ENCODE measurements at regions not wholly inside any gene's neighbourhood (a gene's known extent, or its start where the extent isn't known, plus 50 kb on each side); places are given as distances from the start of the nearest gene placed in this dataset.
"Not testable (repeated sequence)": the region's sequence is repeated elsewhere in the genome, so short reads cannot be mapped to it uniquely, and the experiment has no call there.

GRCh38 chr16:79887541-79888540, 287.3 kb upstream of the MAF start:
- Mint-ChIP-seq H3K27ac (ENCODE audit: low read depth) (no peak overlapping the region), H3K9me3 (no peaks in the 10 kb centered on the region), H3K36me3 (ENCODE audit: insufficient read depth) (no peaks in the 10 kb centered on the region), H3K27me3 (peaks cover 1% of the 10 kb centered on the region), H3K4me3 (no peak overlapping the region), H3K4me1 (no peaks in the 10 kb centered on the region)
- DNase-seq (ENCODE audit: low spot score in 2 of 2) (no peak), ATAC-seq (replicated peaks; ENCODE audit: extremely low read depth, poor library complexity, severe bottlenecking) (no peak)

DNA sequence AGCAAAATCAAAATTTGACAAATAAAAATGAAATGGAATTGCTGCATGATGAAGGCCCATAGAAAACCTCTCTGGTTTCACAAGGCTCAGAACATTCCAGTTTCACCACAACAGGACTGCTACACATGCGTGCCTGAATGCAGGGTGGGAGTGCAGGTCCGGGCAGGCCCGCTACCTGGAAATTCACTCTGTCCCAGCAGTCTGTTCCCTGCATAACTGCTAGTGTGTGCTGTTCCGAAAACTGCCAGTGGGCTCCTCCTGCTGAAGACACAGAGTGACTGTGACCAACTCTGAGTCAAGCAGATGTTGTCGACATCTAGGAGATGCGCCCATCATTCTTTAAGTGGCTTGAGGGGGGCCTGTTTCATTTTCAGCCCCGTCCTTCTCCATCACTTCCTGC, 284.8 kb upstream of the MAF start:
- no peak for DNase-seq (ENCODE audit: low spot score in 2 of 2)
- Mint-ChIP-seq H3K27ac (ENCODE audit: low read depth) (no peak overlapping the region), H3K27me3 (peaks cover 9% of the 10 kb centered on the region), H3K4me1 (no peaks in the 10 kb centered on the region), H3K36me3 (ENCODE audit: insufficient read depth) (no peaks in the 10 kb centered on the region), H3K4me3 (no peak overlapping the region), H3K9me3 (no peaks in the 10 kb centered on the region)
- ATAC-seq (replicated peaks; ENCODE audit: extremely low read depth, poor library complexity, severe bottlenecking), result no peak

DNA sequence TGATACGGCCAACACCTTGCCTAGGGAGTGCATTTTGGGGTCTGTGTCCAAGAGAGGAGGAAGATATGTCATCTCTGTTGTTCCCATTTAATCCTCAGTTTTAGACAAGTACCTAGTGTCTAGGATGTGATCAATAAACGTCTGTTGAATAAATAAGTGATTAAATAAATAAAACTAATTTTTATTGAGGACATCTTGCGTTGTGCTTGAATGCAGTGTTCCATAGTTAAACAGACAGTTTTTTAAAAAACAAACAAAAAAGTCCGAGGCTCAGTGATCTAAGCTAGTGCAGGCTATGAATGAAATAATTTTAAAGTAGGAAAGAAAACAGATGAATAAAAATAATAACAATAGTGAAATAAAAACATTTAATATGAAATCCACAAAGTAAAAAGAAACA, 283.0 kb upstream of the MAF start:
- no peaks in the 10 kb centered on the region for H3K4me1 Mint-ChIP-seq
- no peak overlapping the region for H3K4me3 Mint-ChIP-seq
- peaks cover 15% of the 10 kb centered on the region for H3K27me3 Mint-ChIP-seq
- no peaks in the 10 kb centered on the region for H3K9me3 Mint-ChIP-seq
- ATAC-seq (replicated peaks; ENCODE audit: extremely low read depth, poor library complexity, severe bottlenecking), result no peak
- H3K27ac Mint-ChIP-seq (ENCODE audit: low read depth), result no peak overlapping the region
- DNase-seq (ENCODE audit: low spot score in 2 of 2), result no peak
- H3K36me3 Mint-ChIP-seq (ENCODE audit: insufficient read depth), result no peaks in the 10 kb centered on the region

DNA sequence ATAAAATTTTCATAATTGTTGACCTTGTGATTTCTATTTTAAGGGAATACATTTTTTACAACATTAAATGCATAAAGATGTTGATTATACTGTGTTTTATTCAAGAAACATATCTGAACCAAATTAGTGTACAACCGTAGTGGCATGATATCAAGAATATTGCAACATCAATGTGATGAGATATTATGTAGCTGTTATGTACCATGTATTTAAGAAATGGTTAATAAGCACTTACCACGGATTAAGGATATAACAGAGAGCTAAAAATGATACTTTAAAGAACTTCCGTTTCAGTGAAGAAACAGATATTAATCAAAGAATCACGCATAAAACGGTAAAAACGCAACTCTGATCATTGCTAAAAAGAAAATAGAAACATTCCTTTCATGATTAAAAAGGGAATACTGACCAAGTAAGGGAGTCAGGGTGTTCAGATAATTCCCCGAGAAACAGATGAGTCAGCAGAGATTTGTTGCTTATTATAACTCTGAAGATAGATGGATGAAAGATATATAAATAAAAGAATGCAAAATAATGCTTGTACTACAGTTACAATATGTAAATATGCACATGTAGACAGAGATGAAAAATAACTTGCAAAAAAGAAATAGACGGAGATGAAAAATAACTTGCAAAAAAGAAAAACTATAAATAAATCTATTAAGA, 281.9 kb upstream of the MAF start:
- H3K27me3 Mint-ChIP-seq, result peaks cover 19% of the 10 kb centered on the region
- H3K4me3 Mint-ChIP-seq, result no peak overlapping the region
- no peaks in the 10 kb centered on the region for H3K4me1 Mint-ChIP-seq
- no peak for DNase-seq (ENCODE audit: low spot score in 2 of 2)
- no peaks in the 10 kb centered on the region for H3K36me3 Mint-ChIP-seq (ENCODE audit: insufficient read depth)
- no peak for ATAC-seq (replicated peaks; ENCODE audit: extremely low read depth, poor library complexity, severe bottlenecking)
- no peak overlapping the region for H3K27ac Mint-ChIP-seq (ENCODE audit: low read depth)
- H3K9me3 Mint-ChIP-seq, result no peaks in the 10 kb centered on the region

GRCh38 chr16:79881107-79881506, 280.6 kb upstream of the MAF start:
- H3K27ac Mint-ChIP-seq (ENCODE audit: low read depth); H3K4me1 Mint-ChIP-seq; ATAC-seq (replicated peaks; ENCODE audit: extremely low read depth, poor library complexity, severe bottlenecking); H3K4me3 Mint-ChIP-seq; DNase-seq (ENCODE audit: low spot score in 2 of 2); H3K36me3 Mint-ChIP-seq (ENCODE audit: insufficient read depth); H3K9me3 Mint-ChIP-seq: not testable (repeated sequence)
- peaks cover 19% of the 10 kb centered on the region for H3K27me3 Mint-ChIP-seq

DNA sequence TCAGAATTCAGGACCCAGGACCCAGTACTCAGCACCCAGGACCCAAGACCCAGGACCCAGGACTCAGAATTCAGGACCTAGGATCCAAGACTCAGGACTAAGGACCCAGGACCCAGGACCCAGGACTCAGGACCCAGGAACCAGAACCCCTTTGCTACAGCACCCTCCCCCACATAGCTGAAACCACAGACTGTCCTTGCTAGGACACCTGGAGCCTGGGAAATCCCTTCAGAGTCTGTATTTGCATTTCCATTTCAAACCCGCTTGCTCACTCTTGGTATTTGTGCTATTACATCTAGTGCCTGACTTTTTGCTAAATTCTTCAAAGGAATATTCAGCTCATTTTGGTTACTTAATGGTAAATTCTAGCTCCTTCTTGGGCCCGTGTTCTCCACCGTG, 275.8 kb upstream of the MAF start:
- no peaks in the 10 kb centered on the region for H3K36me3 Mint-ChIP-seq (ENCODE audit: insufficient read depth)
- no peak overlapping the region for H3K27ac Mint-ChIP-seq (ENCODE audit: low read depth)
- ATAC-seq (replicated peaks; ENCODE audit: extremely low read depth, poor library complexity, severe bottlenecking) (no peak), DNase-seq (ENCODE audit: low spot score in 2 of 2) (no peak)
- H3K4me3 Mint-ChIP-seq, result no peak overlapping the region
- H3K27me3 Mint-ChIP-seq, result peaks cover 21% of the 10 kb centered on the region
- no peaks in the 10 kb centered on the region for H3K9me3 Mint-ChIP-seq
- no peaks in the 10 kb centered on the region for H3K4me1 Mint-ChIP-seq

DNA sequence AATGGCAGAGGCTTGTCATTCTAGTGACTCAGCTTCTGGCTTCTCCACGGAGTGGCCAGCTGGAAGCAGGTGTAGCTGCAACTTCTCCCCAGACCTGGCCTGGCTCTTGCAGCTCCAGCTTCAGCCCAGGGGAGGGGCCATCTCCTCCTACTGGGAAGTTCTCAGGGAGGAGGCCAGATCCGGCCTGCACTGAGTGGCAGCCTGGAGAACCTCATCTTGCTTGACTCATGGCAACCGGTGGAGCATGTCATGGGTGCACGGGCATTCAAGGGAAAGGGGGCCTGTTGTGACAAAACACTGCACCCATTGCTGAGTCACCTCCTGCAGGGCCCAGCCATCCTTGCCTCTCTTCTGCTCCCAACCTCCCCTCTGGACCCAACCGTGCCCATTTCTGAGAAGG, 273.9 kb upstream of the MAF start:
- no peaks in the 10 kb centered on the region for H3K4me1 Mint-ChIP-seq
- H3K36me3 Mint-ChIP-seq (ENCODE audit: insufficient read depth), result no peaks in the 10 kb centered on the region
- no peak overlapping the region for H3K4me3 Mint-ChIP-seq
- no peak overlapping the region for H3K27ac Mint-ChIP-seq (ENCODE audit: low read depth)
- ATAC-seq (replicated peaks; ENCODE audit: extremely low read depth, poor library complexity, severe bottlenecking) (no peak), DNase-seq (ENCODE audit: low spot score in 2 of 2) (no peak)
- H3K9me3 Mint-ChIP-seq, result no peaks in the 10 kb centered on the region
- peaks cover 31% of the 10 kb centered on the region for H3K27me3 Mint-ChIP-seq

DNA sequence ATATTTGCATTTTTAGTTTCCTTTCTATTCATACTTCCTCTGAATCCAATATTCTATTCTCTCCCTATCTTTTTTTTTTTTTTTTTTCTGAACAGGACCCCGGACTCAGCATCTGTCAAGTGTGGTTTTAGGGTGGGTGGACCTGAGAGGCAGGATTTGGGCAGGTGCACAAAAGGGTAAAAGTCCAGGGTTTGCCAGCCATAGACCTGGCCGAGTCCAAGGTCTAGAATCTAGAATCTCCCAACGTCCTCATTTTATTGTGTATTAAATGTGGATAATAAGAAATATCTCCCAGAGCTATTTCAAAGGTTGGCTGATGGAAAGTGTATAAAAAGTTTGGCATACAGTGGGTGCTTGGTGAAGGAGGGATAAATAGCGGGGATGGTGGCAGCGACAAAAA, 273.3 kb upstream of the MAF start:
- Mint-ChIP-seq H3K9me3 (no peaks in the 10 kb centered on the region), H3K36me3 (ENCODE audit: insufficient read depth) (no peaks in the 10 kb centered on the region), H3K4me3 (no peak overlapping the region), H3K27ac (ENCODE audit: low read depth) (no peak overlapping the region), H3K27me3 (peaks cover 34% of the 10 kb centered on the region), H3K4me1 (no peaks in the 10 kb centered on the region)
- no peak for DNase-seq (ENCODE audit: low spot score in 2 of 2)
- no peak for ATAC-seq (replicated peaks; ENCODE audit: extremely low read depth, poor library complexity, severe bottlenecking)

DNA sequence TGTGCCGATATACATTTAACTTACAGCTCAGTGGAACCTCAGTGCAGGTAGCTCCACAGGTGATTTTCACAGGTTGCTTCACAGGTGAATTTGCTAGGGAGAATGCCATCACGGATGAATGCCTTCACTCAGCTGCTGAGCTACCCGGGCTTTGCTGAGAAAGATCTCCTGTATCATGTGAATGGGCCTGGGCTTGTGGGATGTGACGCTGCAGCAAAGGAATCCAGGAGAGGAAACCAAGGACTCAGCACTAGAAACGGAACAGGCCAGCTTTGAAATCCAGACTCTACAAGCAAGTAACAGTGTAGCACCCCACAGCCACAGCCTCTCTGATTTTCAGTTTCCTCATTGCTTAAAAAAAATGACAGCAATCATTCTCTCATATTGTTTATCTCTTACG, 271.4 kb upstream of the MAF start:
- H3K36me3 Mint-ChIP-seq (ENCODE audit: insufficient read depth), result no peaks in the 10 kb centered on the region
- no peak overlapping the region for H3K4me3 Mint-ChIP-seq
- no peaks in the 10 kb centered on the region for H3K4me1 Mint-ChIP-seq
- no peak overlapping the region for H3K27ac Mint-ChIP-seq (ENCODE audit: low read depth)
- ATAC-seq (replicated peaks; ENCODE audit: extremely low read depth, poor library complexity, severe bottlenecking), result no peak
- H3K27me3 Mint-ChIP-seq, result peaks cover 35% of the 10 kb centered on the region
- DNase-seq (ENCODE audit: low spot score in 2 of 2), result no peak
- H3K9me3 Mint-ChIP-seq, result no peaks in the 10 kb centered on the region

GRCh38 chr16:79870016-79870886, 269.7 kb upstream of the MAF start:
- ATAC-seq (replicated peaks; ENCODE audit: extremely low read depth, poor library complexity, severe bottlenecking) (no peak), DNase-seq (ENCODE audit: low spot score in 2 of 2) (no peak)
- no peak overlapping the region for H3K4me3 Mint-ChIP-seq
- no peaks in the 10 kb centered on the region for H3K9me3 Mint-ChIP-seq
- no peak overlapping the region for H3K27ac Mint-ChIP-seq (ENCODE audit: low read depth)
- H3K27me3 Mint-ChIP-seq, result peaks cover 46% of the 10 kb centered on the region
- no peaks in the 10 kb centered on the region for H3K4me1 Mint-ChIP-seq
- H3K36me3 Mint-ChIP-seq (ENCODE audit: insufficient read depth), result no peaks in the 10 kb centered on the region

DNA sequence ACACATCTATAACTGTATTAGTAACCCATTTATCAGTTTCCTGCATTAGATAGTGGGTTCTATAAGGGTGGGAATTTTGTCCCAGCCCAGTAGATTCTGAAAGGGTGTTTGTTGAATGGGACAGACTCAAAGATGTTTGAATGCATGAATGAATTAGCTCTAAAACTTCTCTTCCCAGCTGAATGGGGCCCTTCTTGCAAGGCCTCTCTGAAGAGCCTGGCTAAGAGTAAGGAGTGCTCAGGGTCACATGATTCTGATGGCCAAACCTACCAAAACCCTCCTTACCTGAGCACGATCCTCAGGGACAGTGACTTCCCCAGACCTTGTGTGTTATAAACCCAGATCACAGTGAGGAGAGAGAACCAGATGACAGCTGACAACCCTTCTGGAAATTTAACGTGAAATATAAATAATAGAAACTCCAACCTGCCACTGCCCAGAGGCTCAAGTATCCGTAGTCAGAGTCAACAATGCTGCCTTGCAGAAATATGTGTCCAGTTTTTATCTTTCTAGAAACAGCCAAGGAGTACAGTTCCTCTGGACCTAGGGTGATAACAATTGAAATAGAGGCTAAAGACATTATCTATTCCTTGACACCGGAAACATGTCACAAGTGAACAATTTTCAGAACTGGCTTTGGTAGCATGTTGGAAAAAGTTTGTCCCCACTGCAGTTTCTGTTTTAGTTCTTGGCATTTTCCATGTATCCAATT, 268.9 kb upstream of the MAF start:
- DNase-seq (ENCODE audit: low spot score in 2 of 2), result no peak
- Mint-ChIP-seq H3K27me3 (peaks cover 52% of the 10 kb centered on the region), H3K4me1 (no peaks in the 10 kb centered on the region), H3K4me3 (no peak overlapping the region), H3K27ac (ENCODE audit: low read depth) (no peak overlapping the region), H3K36me3 (ENCODE audit: insufficient read depth) (no peaks in the 10 kb centered on the region), H3K9me3 (no peaks in the 10 kb centered on the region)
- ATAC-seq (replicated peaks; ENCODE audit: extremely low read depth, poor library complexity, severe bottlenecking), result no peak

DNA sequence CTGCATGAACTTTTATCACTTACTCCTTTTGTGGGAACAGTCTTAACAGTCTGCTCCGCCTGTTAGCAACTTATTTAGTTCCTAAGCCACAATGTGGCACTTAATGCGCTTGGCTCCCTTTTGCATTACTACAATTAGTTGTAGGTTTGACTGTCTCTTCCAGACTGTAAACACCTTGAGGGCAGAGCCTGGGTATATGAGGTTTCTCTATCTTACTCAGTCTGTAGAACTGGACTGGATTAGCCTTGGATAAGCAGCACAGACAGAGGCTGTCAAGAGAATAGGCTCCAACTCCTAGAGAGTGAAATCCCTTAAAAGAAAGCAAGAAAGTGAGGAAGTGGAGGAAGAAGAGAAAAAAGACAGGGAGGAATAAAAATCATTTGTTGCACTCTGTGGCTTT, 268.3 kb upstream of the MAF start:
- Mint-ChIP-seq H3K4me1 (no peaks in the 10 kb centered on the region), H3K36me3 (ENCODE audit: insufficient read depth) (no peaks in the 10 kb centered on the region), H3K4me3 (no peak overlapping the region), H3K27ac (ENCODE audit: low read depth) (no peak overlapping the region), H3K9me3 (no peaks in the 10 kb centered on the region), H3K27me3 (peaks cover 52% of the 10 kb centered on the region)
- no peak for DNase-seq (ENCODE audit: low spot score in 2 of 2)
- ATAC-seq (replicated peaks; ENCODE audit: extremely low read depth, poor library complexity, severe bottlenecking), result no peak

Data from central memory CD8-positive, alpha-beta T cell (primary cell).